Amygdala (tissue), 56 donors: ENCODE measurements at regions not wholly inside any gene's neighbourhood (a gene's known extent, or its start where the extent isn't known, plus 50 kb on each side); places are given as distances from the start of the nearest gene placed in this dataset.
A peak's percentile ranks its signal among the peaks of the same experiment; 100 is the strongest.
"Not testable (repeated sequence)": the region's sequence is repeated elsewhere in the genome, so short reads cannot be mapped to it uniquely, and the experiment has no call there.

ENCODE experiments used
- DNase-seq, 56 donors: peaks; one replicate each; lab custom pipeline; 2025; lab: John Stamatoyannopoulos, UW

- no peak for DNase-seq
These were observed 253.4 kb upstream of the NFIA start for GRCh38 chr1:60828944-60829343.

GRCh38 chr1:60826320-60827094, 255.9 kb upstream of the NFIA start:
- no peak for DNase-seq

- DNase-seq = peak in 1 of 56 donors; percentile 1
These were observed 256.8 kb upstream of the NFIA start for GRCh38 chr1:60825593-60825992.

GRCh38 chr1:60823151-60823550, 259.2 kb upstream of the NFIA start:
- no peak for DNase-seq

- no peak for DNase-seq
These were observed 260.1 kb upstream of the NFIA start for GRCh38 chr1:60822252-60822651.

DNA sequence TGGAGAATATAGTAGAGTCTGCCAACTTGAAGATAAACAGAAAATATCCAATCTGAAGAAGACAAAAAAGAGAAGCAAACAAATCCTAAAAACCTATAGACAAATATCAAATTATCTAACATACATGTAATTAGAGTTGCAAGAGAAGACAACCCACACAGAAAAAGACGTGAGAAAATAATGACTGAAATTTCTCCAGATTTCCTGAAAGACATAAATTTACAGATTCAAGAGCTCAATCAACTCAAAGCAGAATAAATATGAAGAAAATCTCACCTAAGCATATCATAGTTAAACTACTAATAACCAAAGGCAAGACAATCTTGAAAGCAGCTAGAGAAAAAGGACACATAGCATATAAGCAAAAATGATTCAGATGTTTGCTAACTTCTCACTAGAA, 261.2 kb upstream of the NFIA start:
- DNase-seq = no peak

- no peak for DNase-seq
These were observed 263.2 kb upstream of the NFIA start for GRCh38 chr1:60818969-60819701.

- DNase-seq = no peak
These were observed 269.3 kb upstream of the NFIA start for GRCh38 chr1:60813071-60813470.

DNA sequence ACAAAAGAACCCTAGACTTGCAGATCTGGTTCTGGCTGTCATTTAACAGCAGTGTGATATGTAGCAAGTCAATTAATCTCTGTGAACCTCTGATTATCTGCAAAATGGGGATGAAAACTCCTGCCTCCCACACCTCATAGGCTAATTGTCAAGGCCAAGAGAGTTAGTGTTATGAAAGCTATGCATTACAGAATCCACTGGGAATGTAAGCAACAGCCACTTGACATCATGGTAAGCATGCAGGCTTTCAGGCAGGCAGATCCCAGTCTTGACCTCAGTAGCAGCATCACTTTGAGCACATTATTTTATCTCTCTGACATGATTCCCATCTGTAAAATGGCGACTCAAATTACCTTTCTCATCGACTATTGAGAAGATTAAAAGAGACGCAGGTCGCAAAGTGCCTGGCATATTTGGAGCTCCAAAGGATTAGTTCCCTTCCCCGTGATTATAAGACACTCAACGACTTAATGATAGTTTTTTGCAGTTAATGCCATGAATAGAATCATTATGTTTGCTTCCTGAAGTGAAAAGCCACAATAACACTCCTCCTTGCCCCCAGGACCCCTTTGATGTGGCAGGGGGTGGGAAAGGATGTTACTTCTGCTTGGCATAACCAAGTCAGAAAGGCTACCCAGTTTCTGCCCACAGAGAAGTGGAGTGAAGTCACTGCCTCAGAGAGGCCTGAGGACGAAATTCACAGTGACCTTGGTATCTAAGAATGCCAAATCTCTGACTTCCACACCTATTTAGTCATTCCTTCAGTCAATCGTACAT, 273.0 kb upstream of the NFIA start:
- no peak for DNase-seq

- no peak for DNase-seq
These were observed 273.7 kb upstream of the NFIA start for GRCh38 chr1:60808676-60809075.

GRCh38 chr1:60802884-60803283, 279.5 kb upstream of the NFIA start:
- DNase-seq = no peak

DNA sequence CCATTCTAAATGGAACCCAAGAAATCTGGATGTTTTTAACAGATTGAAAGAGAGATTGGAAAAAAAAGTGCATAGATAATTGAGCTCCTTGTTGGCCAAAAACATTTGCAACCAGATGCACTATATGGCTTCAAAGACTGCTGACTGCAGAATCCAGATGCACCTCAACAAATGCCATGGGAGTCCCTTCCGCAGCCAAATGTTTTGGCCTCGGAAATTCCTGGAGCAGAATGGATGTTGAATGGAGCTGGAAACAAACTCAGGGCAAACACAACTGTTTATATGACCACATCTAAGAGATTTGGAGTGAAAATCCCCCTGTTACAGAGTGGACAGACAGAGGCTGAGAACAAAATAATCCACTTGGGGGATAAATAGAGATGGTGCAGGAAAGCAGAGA, 285.0 kb upstream of the NFIA start:
- no peak for DNase-seq

GRCh38 chr1:60791226-60791625, 291.1 kb upstream of the NFIA start:
- DNase-seq = no peak

DNA sequence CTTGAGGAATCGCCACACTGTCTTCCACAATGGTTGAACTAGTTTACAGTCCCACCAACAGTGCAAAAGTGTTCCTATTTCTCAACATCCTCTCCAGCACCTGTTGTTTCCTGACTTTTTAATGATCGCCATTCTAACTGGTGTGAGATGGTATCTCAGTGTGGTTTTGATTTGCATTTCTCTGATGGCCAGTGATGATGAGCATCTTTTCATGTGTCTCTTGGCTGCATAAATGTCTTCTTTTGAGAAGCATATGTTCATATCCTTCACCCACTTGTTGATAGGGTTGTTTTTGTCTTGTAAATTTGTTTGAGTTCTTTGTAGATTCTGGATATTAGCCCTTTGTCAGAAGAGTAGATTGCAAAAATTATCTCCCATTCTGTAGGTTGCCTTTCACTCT, 309.3 kb upstream of the NFIA start:
- not testable (repeated sequence) for DNase-seq

GRCh38 chr1:60769082-60769481, 313.3 kb upstream of the NFIA start:
- DNase-seq = no peak

- DNase-seq = peak in 6 of 56 donors; percentile 1 to 49 (median 6)
These were observed 317.2 kb upstream of the NFIA start for GRCh38 chr1:60765204-60765603.

- DNase-seq = no peak
These were observed 317.9 kb upstream of the NFIA start for GRCh38 chr1:60764489-60764888.

DNA sequence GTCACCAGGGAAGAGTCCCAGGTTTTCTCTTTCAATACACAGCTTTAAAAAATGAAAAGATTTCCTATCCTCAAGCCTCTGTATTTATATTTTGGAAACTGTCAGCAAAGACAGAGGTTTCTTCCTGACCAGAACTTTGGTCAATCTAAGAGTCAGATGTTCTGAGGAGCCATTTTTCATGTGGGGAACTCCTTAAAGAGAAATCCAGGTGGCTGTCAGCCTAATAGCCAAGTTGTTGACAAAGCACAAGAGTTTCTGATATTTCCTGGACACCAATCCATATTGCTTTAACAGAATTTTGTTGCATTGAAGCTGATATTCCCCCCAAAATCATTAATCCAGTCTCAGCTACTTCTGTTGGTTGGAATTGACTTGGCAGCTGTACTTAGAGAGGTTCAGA, 318.6 kb upstream of the NFIA start:
- DNase-seq = no peak

GRCh38 chr1:60762911-60763310, 319.4 kb upstream of the NFIA start:
- no peak for DNase-seq

DNA sequence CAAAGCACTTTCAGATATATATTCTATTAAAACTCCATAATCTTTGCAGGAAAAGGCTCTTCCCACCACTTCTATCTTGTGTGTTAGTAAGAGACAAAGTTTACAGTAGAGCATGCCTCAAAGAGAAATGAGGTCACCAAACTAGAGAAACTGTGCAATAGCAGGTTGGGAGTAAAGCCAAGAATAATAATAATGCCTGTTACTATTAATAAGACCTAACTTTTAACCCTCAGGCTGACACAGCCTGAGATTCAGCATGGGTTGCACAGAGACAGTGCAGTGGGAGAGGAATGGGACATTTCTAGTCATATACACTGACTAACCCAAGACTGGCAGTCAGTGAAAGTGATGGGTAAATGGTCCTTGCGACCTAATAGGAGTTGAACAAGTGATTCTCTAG, 320.2 kb upstream of the NFIA start:
- DNase-seq = no peak

- no peak for DNase-seq
These were observed 323.1 kb upstream of the NFIA start for GRCh38 chr1:60759291-60759690.
